Osteocyte (in vitro differentiated cells): ENCODE measurements at regions not wholly inside any gene's neighbourhood (a gene's known extent, or its start where the extent isn't known, plus 50 kb on each side); places are given as distances from the start of the nearest gene placed in this dataset.

ENCODE experiments used
- DNase-seq: peaks from one replicate; pipeline ENCODE4 v3.0.0; 2021; ENCODE audit warnings: mixed read lengths; ENCODE audit not compliant: unreplicated experiment; ENCODE audit errors: extremely low spot score
- H3K27ac Mint-ChIP-seq: one replicate; pipeline ENCODE4 v1.8.0; 2021; ENCODE audit warnings: mild to moderate bottlenecking, mixed read lengths; ENCODE audit not compliant: unreplicated experiment
- H3K27me3 Mint-ChIP-seq: one replicate; pipeline ENCODE4 v1.8.0; 2021; ENCODE audit warnings: mixed read lengths; ENCODE audit not compliant: unreplicated experiment
- H3K36me3 Mint-ChIP-seq: one replicate; pipeline ENCODE4 v1.8.0; 2021; ENCODE audit warnings: mixed read lengths; ENCODE audit not compliant: unreplicated experiment
- H3K4me1 Mint-ChIP-seq: one replicate; pipeline ENCODE4 v1.8.0; 2021; ENCODE audit warnings: mixed read lengths; ENCODE audit not compliant: unreplicated experiment
- H3K4me3 Mint-ChIP-seq: one replicate; pipeline ENCODE4 v1.8.0; 2021; ENCODE audit warnings: mild to moderate bottlenecking, moderate library complexity, mixed read lengths; ENCODE audit not compliant: unreplicated experiment
- H3K9me3 Mint-ChIP-seq: one replicate; pipeline ENCODE4 v1.8.0; 2021; ENCODE audit warnings: mixed read lengths; ENCODE audit not compliant: unreplicated experiment
- CTCF ChIP-seq: fragments of 200-600 bp; sonication (generic); IDR thresholded peaks from 2 replicates; pipeline ENCODE4 v1.5.0; 2021; ENCODE audit warnings: antibody characterized with exemption, mild to moderate bottlenecking, moderate library complexity

GRCh38 chrX:42684065-42684464 lies 93.9 kb downstream of the PPP1R2C start:
- Mint-ChIP-seq H3K27me3 (no peaks in the 10 kb centered on the region), H3K4me3 (no peak overlapping the region), H3K4me1 (no peaks in the 10 kb centered on the region), H3K27ac (no peak overlapping the region), H3K36me3 (no peaks in the 10 kb centered on the region), H3K9me3 (peaks cover 8% of the 10 kb centered on the region)
- no peak for TF ChIP-seq CTCF
- DNase-seq: no peak

GRCh38 chrX:42680666-42681065 lies 97.3 kb downstream of the PPP1R2C start:
- DNase-seq: no peak
- no peak for TF ChIP-seq CTCF
- H3K36me3 Mint-ChIP-seq: no peaks in the 10 kb centered on the region

GRCh38 chrX:42678133-42678532 lies 99.8 kb downstream of the PPP1R2C start:
- peaks cover 14% of the 10 kb centered on the region for H3K9me3 Mint-ChIP-seq
- H3K27me3 Mint-ChIP-seq: no peaks in the 10 kb centered on the region
- no peaks in the 10 kb centered on the region for H3K4me1 Mint-ChIP-seq
- H3K4me3 Mint-ChIP-seq: no peak overlapping the region
- no peak overlapping the region for H3K27ac Mint-ChIP-seq
- DNase-seq: no peak
- TF ChIP-seq CTCF: no peak
- no peaks in the 10 kb centered on the region for H3K36me3 Mint-ChIP-seq

More at GRCh38 chrX:42680666-42681065, 97.3 kb downstream of the PPP1R2C start:
- H3K4me1 Mint-ChIP-seq: no peaks in the 10 kb centered on the region
- H3K4me3 Mint-ChIP-seq: no peak overlapping the region
- no peaks in the 10 kb centered on the region for H3K27me3 Mint-ChIP-seq
- H3K27ac Mint-ChIP-seq: no peak overlapping the region
- H3K9me3 Mint-ChIP-seq: peaks cover 14% of the 10 kb centered on the region

GRCh38 chrX:42673301-42673810 lies 104.6 kb downstream of the PPP1R2C start:
- no peaks in the 10 kb centered on the region for H3K36me3 Mint-ChIP-seq
- DNase-seq: no peak
- H3K4me1 Mint-ChIP-seq: no peaks in the 10 kb centered on the region
- H3K9me3 Mint-ChIP-seq: peaks cover 34% of the 10 kb centered on the region
- no peak for TF ChIP-seq CTCF
- H3K27ac Mint-ChIP-seq: no peak overlapping the region
- H3K4me3 Mint-ChIP-seq: no peak overlapping the region
- H3K27me3 Mint-ChIP-seq: no peaks in the 10 kb centered on the region

- no peak for DNase-seq
- H3K27me3 Mint-ChIP-seq: no peaks in the 10 kb centered on the region
- TF ChIP-seq CTCF: no peak
- no peak overlapping the region for H3K4me3 Mint-ChIP-seq
- peaks cover 24% of the 10 kb centered on the region for H3K9me3 Mint-ChIP-seq
- no peak overlapping the region for H3K27ac Mint-ChIP-seq
- no peaks in the 10 kb centered on the region for H3K4me1 Mint-ChIP-seq
- no peaks in the 10 kb centered on the region for H3K36me3 Mint-ChIP-seq
Observed at GRCh38 chrX:42664680-42665079, 113.3 kb downstream of the PPP1R2C start.
